ENCODE measurements at regions not wholly inside any gene's neighbourhood (a gene's known extent, or its start where the extent isn't known, plus 50 kb on each side); places are given as distances from the start of the nearest gene placed in this dataset.
A peak's percentile ranks its signal among the peaks of the same experiment; 100 is the strongest.

DNA sequence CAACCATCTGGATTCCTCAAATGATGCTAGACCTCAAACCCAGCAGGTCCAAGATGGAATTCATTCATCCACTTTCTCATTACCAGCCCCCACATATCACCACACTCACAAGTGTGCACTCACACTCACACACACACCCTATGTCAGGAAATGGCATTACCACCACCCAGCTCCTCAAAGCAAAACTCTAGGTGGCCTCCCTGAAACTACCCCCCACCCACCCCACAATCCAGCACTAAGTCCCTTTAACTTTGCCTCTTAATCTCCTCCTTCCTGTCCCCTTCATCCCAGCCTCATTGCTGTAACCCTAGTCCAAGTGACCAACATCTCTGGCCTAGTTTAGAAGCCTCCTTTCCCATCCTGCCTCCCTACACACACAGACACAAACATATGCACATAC is 109.4 kb downstream of the TNFAIP3 start:
- Histone ChIP-seq H3K4me1 (ENCODE audit: insufficient read depth) (peaks cover 9% of the 10 kb centered on the region; the same call in 1 of the 2 replicates), H3K79me2 (replicated peaks; ENCODE audit: insufficient read depth) (no peaks in the 10 kb centered on the region), H2AFZ (0 out of 2 replicates have a peak overlapping the region, but pooled peaks have one; percentile 38), H3F3A (replicated peaks; ENCODE audit: low read depth) (no peaks in the 10 kb centered on the region), H3K4me2 (no peak overlapping the region), H3K9me2 (ENCODE audit: insufficient read depth) (no peaks in the 10 kb centered on the region; the same call in 1 of the 2 replicates), H3K4me3 (no peak overlapping the region), H3K36me3 (ENCODE audit: insufficient read depth) (no peaks in the 10 kb centered on the region), H4K20me1 (replicated peaks; ENCODE audit: insufficient read depth) (no peaks in the 10 kb centered on the region), H3K27ac (ENCODE audit: low read depth) (no peak overlapping the region), H3K27me3 (ENCODE audit: insufficient read depth) (no peaks in the 10 kb centered on the region)
- Mint-ChIP-seq H3K36me3 (ENCODE audit: low read depth) (no peaks in the 10 kb centered on the region), H3K27me3 (ENCODE audit: insufficient read depth, low read depth, poor library complexity) (peaks cover 4% of the 10 kb centered on the region), H3K9me3 (no peaks in the 10 kb centered on the region), H3K27ac (no peak overlapping the region), H3K4me3 (no peak overlapping the region), H3K4me1 (peaks cover 7% of the 10 kb centered on the region)
- TF ChIP-seq EZH2phosphoT487 (IDR thresholded peaks at IDR 0.05; ENCODE audit: unreplicated experiment) (no peak), JUNB (IDR thresholded peaks at IDR 0.05; ENCODE audit: unreplicated experiment) (no peak), EZH2 (IDR thresholded peaks at IDR 0.05; ENCODE audit: low read depth, unreplicated experiment) (no peak), STAT1 (IDR thresholded peaks at IDR 0.05; ENCODE audit: unreplicated experiment) (no peak), CREB1 (CRISPR knock-in tag; IDR thresholded peaks at IDR 0.05; ENCODE audit: low read depth) (no peak), NANOG (IDR thresholded peaks at IDR 0.05; ENCODE audit: borderline replicate concordance) (no peak), ZNF114 (CRISPR knock-in tag; IDR thresholded peaks at IDR 0.05) (no peak), POLR2AphosphoS5 (IDR thresholded peaks at IDR 0.05; ENCODE audit: low read depth) (no peak), ZNF331 (CRISPR knock-in tag; IDR thresholded peaks at IDR 0.05; ENCODE audit: low read depth) (no peak)
- TF ChIP-seq, protein P1, sequence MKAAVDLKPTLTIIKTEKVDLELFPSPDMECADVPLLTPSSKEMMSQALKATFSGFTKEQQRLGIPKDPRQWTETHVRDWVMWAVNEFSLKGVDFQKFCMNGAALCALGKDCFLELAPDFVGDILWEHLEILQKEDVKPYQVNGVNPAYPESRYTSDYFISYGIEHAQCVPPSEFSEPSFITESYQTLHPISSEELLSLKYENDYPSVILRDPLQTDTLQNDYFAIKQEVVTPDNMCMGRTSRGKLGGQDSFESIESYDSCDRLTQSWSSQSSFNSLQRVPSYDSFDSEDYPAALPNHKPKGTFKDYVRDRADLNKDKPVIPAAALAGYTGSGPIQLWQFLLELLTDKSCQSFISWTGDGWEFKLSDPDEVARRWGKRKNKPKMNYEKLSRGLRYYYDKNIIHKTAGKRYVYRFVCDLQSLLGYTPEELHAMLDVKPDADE (IDR thresholded peaks at IDR 0.05), result no peak
- TF ChIP-seq, protein P2, sequence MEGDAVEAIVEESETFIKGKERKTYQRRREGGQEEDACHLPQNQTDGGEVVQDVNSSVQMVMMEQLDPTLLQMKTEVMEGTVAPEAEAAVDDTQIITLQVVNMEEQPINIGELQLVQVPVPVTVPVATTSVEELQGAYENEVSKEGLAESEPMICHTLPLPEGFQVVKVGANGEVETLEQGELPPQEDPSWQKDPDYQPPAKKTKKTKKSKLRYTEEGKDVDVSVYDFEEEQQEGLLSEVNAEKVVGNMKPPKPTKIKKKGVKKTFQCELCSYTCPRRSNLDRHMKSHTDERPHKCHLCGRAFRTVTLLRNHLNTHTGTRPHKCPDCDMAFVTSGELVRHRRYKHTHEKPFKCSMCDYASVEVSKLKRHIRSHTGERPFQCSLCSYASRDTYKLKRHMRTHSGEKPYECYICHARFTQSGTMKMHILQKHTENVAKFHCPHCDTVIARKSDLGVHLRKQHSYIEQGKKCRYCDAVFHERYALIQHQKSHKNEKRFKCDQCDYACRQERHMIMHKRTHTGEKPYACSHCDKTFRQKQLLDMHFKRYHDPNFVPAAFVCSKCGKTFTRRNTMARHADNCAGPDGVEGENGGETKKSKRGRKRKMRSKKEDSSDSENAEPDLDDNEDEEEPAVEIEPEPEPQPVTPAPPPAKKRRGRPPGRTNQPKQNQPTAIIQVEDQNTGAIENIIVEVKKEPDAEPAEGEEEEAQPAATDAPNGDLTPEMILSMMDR (conservative IDR thresholded peaks at IDR 0.05; ENCODE audit: low read depth in 2 of 2), result no peak
- TF ChIP-seq, protein P3, sequence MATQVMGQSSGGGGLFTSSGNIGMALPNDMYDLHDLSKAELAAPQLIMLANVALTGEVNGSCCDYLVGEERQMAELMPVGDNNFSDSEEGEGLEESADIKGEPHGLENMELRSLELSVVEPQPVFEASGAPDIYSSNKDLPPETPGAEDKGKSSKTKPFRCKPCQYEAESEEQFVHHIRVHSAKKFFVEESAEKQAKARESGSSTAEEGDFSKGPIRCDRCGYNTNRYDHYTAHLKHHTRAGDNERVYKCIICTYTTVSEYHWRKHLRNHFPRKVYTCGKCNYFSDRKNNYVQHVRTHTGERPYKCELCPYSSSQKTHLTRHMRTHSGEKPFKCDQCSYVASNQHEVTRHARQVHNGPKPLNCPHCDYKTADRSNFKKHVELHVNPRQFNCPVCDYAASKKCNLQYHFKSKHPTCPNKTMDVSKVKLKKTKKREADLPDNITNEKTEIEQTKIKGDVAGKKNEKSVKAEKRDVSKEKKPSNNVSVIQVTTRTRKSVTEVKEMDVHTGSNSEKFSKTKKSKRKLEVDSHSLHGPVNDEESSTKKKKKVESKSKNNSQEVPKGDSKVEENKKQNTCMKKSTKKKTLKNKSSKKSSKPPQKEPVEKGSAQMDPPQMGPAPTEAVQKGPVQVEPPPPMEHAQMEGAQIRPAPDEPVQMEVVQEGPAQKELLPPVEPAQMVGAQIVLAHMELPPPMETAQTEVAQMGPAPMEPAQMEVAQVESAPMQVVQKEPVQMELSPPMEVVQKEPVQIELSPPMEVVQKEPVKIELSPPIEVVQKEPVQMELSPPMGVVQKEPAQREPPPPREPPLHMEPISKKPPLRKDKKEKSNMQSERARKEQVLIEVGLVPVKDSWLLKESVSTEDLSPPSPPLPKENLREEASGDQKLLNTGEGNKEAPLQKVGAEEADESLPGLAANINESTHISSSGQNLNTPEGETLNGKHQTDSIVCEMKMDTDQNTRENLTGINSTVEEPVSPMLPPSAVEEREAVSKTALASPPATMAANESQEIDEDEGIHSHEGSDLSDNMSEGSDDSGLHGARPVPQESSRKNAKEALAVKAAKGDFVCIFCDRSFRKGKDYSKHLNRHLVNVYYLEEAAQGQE (IDR thresholded peaks at IDR 0.05; ENCODE audit: unreplicated experiment), result no peak
- TF ChIP-seq, protein P4, sequence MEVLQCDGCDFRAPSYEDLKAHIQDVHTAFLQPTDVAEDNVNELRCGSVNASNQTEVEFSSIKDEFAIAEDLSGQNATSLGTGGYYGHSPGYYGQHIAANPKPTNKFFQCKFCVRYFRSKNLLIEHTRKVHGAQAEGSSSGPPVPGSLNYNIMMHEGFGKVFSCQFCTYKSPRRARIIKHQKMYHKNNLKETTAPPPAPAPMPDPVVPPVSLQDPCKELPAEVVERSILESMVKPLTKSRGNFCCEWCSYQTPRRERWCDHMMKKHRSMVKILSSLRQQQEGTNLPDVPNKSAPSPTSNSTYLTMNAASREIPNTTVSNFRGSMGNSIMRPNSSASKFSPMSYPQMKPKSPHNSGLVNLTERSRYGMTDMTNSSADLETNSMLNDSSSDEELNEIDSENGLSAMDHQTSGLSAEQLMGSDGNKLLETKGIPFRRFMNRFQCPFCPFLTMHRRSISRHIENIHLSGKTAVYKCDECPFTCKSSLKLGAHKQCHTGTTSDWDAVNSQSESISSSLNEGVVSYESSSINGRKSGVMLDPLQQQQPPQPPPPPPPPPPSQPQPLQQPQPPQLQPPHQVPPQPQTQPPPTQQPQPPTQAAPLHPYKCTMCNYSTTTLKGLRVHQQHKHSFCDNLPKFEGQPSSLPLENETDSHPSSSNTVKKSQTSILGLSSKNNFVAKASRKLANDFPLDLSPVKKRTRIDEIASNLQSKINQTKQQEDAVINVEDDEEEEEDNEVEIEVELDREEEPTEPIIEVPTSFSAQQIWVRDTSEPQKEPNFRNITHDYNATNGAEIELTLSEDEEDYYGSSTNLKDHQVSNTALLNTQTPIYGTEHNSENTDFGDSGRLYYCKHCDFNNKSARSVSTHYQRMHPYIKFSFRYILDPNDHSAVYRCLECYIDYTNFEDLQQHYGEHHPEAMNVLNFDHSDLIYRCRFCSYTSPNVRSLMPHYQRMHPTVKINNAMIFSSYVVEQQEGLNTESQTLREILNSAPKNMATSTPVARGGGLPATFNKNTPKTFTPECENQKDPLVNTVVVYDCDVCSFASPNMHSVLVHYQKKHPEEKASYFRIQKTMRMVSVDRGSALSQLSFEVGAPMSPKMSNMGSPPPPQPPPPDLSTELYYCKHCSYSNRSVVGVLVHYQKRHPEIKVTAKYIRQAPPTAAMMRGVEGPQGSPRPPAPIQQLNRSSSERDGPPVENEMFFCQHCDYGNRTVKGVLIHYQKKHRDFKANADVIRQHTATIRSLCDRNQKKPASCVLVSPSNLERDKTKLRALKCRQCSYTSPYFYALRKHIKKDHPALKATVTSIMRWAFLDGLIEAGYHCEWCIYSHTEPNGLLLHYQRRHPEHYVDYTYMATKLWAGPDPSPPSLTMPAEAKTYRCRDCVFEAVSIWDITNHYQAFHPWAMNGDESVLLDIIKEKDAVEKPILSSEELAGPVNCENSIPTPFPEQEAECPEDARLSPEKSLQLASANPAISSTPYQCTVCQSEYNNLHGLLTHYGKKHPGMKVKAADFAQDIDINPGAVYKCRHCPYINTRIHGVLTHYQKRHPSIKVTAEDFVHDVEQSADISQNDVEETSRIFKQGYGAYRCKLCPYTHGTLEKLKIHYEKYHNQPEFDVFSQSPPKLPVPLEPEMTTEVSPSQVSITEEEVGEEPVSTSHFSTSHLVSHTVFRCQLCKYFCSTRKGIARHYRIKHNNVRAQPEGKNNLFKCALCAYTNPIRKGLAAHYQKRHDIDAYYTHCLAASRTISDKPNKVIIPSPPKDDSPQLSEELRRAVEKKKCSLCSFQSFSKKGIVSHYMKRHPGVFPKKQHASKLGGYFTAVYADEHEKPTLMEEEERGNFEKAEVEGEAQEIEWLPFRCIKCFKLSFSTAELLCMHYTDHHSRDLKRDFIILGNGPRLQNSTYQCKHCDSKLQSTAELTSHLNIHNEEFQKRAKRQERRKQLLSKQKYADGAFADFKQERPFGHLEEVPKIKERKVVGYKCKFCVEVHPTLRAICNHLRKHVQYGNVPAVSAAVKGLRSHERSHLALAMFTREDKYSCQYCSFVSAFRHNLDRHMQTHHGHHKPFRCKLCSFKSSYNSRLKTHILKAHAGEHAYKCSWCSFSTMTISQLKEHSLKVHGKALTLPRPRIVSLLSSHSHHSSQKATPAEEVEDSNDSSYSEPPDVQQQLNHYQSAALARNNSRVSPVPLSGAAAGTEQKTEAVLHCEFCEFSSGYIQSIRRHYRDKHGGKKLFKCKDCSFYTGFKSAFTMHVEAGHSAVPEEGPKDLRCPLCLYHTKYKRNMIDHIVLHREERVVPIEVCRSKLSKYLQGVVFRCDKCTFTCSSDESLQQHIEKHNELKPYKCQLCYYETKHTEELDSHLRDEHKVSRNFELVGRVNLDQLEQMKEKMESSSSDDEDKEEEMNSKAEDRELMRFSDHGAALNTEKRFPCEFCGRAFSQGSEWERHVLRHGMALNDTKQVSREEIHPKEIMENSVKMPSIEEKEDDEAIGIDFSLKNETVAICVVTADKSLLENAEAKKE (CRISPR knock-in tag; IDR thresholded peaks at IDR 0.05), result no peak
- no peak for ATAC-seq
- DNase-seq (ENCODE audit: low spot score), result no peak
